CD14-positive monocyte (primary cell): ENCODE measurements at regions not wholly inside any gene's neighbourhood (a gene's known extent, or its start where the extent isn't known, plus 50 kb on each side); places are given as distances from the start of the nearest gene placed in this dataset.

Source experiments
- DNase-seq, 3 donors: peaks; one replicate each; pipeline ENCODE4 v3.0.0-alpha.2; 2011 to 2022
- H2AFZ ChIP-seq: 2 replicates; pipeline ENCODE4 v1.6.0; 2012; ENCODE audit warnings: mild to moderate bottlenecking, low read depth, low read length, inconsistent platforms; ENCODE audit not compliant: insufficient read depth, poor library complexity, severe bottlenecking
- H3K27ac ChIP-seq, 2 donors: 1 replicate in 1 of 2; 2 replicates in 1 of 2; pipeline ENCODE4 v1.5.1; 2012 to 2013; ENCODE audit warnings: low read length in 2 of 2, control low read depth in 1 of 2, inconsistent platforms in 1 of 2, low read depth in 1 of 2, mild to moderate bottlenecking in 1 of 2
- H3K27me3 ChIP-seq, 2 donors: one replicate each; pipeline versions ENCODE4 v1.6.0 to v1.6.1; 2011 to 2013; ENCODE audit warnings: low read length in 2 of 2; ENCODE audit not compliant: control insufficient read depth in 2 of 2, insufficient read depth in 2 of 2
- H3K36me3 ChIP-seq, 2 donors: replicated peaks in 1 of 2; 1 replicate in 1 of 2; 2 replicates in 1 of 2; pipeline versions ENCODE4 v1.5.1 to v1.6.1; 2012 to 2013; ENCODE audit warnings: low read length in 2 of 2, control low read depth in 1 of 2, inconsistent platforms in 1 of 2, mild to moderate bottlenecking in 1 of 2; ENCODE audit not compliant: insufficient read depth in 2 of 2, control insufficient read depth in 1 of 2
- H3K4me1 ChIP-seq, 2 donors: 1 replicate in 1 of 2; 2 replicates in 1 of 2; pipeline versions ENCODE4 v1.5.1 to v1.6.1; 2012 to 2013; ENCODE audit warnings: low read length in 2 of 2, control low read depth in 1 of 2, inconsistent platforms in 1 of 2, mild to moderate bottlenecking in 1 of 2, moderate library complexity in 1 of 2; ENCODE audit not compliant: insufficient read depth in 2 of 2, control insufficient read depth in 1 of 2
- H3K4me2 ChIP-seq: replicated peaks from 2 replicates; pipeline ENCODE3; 2012; ENCODE audit warnings: low read length, moderate library complexity, mild to moderate bottlenecking; ENCODE audit not compliant: poor library complexity, severe bottlenecking; ENCODE audit errors: extremely low read depth
- H3K4me3 ChIP-seq, 3 experiments: fragments of 200-600 bp in 1 of 3; sonication (generic) in 1 of 3; replicated peaks in 1 of 3; 1 replicate in 2 of 3; 2 replicates in 1 of 3; pipeline ENCODE4 v1.5.1; 2011 to 2013; ENCODE audit warnings: low read length in 3 of 3, mild to moderate bottlenecking in 3 of 3, control low read depth in 2 of 3, low read depth in 2 of 3, inconsistent platforms in 1 of 3, moderate library complexity in 1 of 3
- H3K79me2 ChIP-seq: 2 replicates; pipeline ENCODE4 v1.6.0; 2012; ENCODE audit warnings: mild to moderate bottlenecking, control low read depth, inconsistent platforms, low read length, moderate library complexity; ENCODE audit not compliant: insufficient read depth
- H3K9ac ChIP-seq: 2 replicates; pipeline ENCODE4 v1.6.0; 2017; ENCODE audit warnings: low read length, mild to moderate bottlenecking; ENCODE audit not compliant: insufficient read depth, poor library complexity, severe bottlenecking
- H3K9me3 ChIP-seq, 2 donors: replicated peaks in 1 of 2; 1 replicate in 1 of 2; 2 replicates in 1 of 2; pipeline versions ENCODE4 v1.5.1 to v1.6.1; 2012 to 2013; ENCODE audit warnings: low read length in 2 of 2, control low read depth in 1 of 2; ENCODE audit not compliant: control insufficient read depth in 1 of 2, insufficient read depth in 1 of 2
- H4K20me1 ChIP-seq: 2 replicates; pipeline ENCODE4 v1.6.0; 2012; ENCODE audit warnings: mild to moderate bottlenecking, low read length, control low read depth, moderate library complexity; ENCODE audit not compliant: insufficient read depth
- H3K27ac Mint-ChIP-seq, 7 donors: one replicate each; pipeline ENCODE4 v1.8.0; 2020; ENCODE audit warnings: mild to moderate bottlenecking in 7 of 7, mixed read lengths in 7 of 7, moderate library complexity in 6 of 7, inconsistent platforms in 2 of 7
- H3K27me3 Mint-ChIP-seq, 3 donors: one replicate each; pipeline ENCODE4 v1.8.0; 2021 to 2022; ENCODE audit warnings: low read depth in 3 of 3, mild to moderate bottlenecking in 3 of 3, mixed read lengths in 3 of 3, moderate library complexity in 3 of 3, inconsistent platforms in 1 of 3
- H3K36me3 Mint-ChIP-seq, 2 donors: one replicate each; pipeline ENCODE4 v1.8.0; 2020; ENCODE audit warnings: mixed read lengths in 2 of 2, inconsistent platforms in 1 of 2, mild to moderate bottlenecking in 1 of 2
- H3K4me1 Mint-ChIP-seq: one replicate; pipeline ENCODE4 v1.8.0; 2020; ENCODE audit warnings: mild to moderate bottlenecking, mixed read lengths
- H3K4me3 Mint-ChIP-seq, 2 donors: one replicate each; pipeline ENCODE4 v1.8.0; 2020; ENCODE audit warnings: mild to moderate bottlenecking in 2 of 2, mixed read lengths in 2 of 2, moderate library complexity in 1 of 2
- H3K9me3 Mint-ChIP-seq, 7 donors: one replicate each; pipeline ENCODE4 v1.8.0; 2020 to 2022; ENCODE audit warnings: mixed read lengths in 7 of 7, mild to moderate bottlenecking in 6 of 7, moderate library complexity in 6 of 7, inconsistent platforms in 2 of 7
- CTCF ChIP-seq: fragments of 200-600 bp; IDR thresholded peaks from one replicate; pipeline ENCODE4 v1.8.0; 2022; ENCODE audit warnings: antibody characterized with exemption, mild to moderate bottlenecking
- WGBS: methylation state at CpG from one replicate; pipeline ENCODE4 v1.1.5; 2013; ENCODE audit warnings: missing lambda C conversion rate; ENCODE audit not compliant: insufficient coverage; 5-methylcytosine and 5-hydroxymethylcytosine counted together
- intact Hi-C, 2 donors: fragments of 100-400 bp; cut with micrococcal nuclease; formaldehyde crosslinking; loops; one replicate each; pipeline versions ENCODE4 v1.15.0 to v1.15.1; 2023

GRCh38 chr13:89920461-89920860, 1427.0 kb upstream of the MIR17HG start:
- Histone ChIP-seq H3K27me3 (no peaks in the 10 kb centered on the region), H3K4me2 (no peak overlapping the region), H3K79me2 (no peaks in the 10 kb centered on the region), H3K36me3 (no peaks in the 10 kb centered on the region), H3K9ac (no peak overlapping the region), H3K4me3 (no peak overlapping the region), H4K20me1 (no peaks in the 10 kb centered on the region), H2AFZ (no peak overlapping the region), H3K4me1 (no peaks in the 10 kb centered on the region), H3K27ac (no peak overlapping the region), H3K9me3 (no peaks in the 10 kb centered on the region)
- H3K9me3 Mint-ChIP-seq: peaks cover 0 to 9% (median 2%) of the 10 kb centered on the region in 7 donors
- H3K27me3 Mint-ChIP-seq: peaks cover 1 to 2% (median 1%) of the 10 kb centered on the region in 3 donors
- H3K36me3 Mint-ChIP-seq: no peaks in the 10 kb centered on the region
- H3K4me3 Mint-ChIP-seq: no peak overlapping the region
- no peak overlapping the region for H3K27ac Mint-ChIP-seq
- no peak for TF ChIP-seq CTCF
- WGBS: 100% methylated on average over 1 of the region's 2 CpGs
- intact Hi-C loops: no loop called here
- H3K4me1 Mint-ChIP-seq: no peaks in the 10 kb centered on the region
- DNase-seq: no peak

GRCh38 chr13:89923052-89923451, 1424.4 kb upstream of the MIR17HG start:
- DNase-seq: no peak
- Histone ChIP-seq H3K4me3 (no peak overlapping the region), H3K27ac (no peak overlapping the region), H2AFZ (no peak overlapping the region), H3K9me3 (no peaks in the 10 kb centered on the region), H3K9ac (no peak overlapping the region), H3K4me1 (no peaks in the 10 kb centered on the region), H3K36me3 (no peaks in the 10 kb centered on the region), H4K20me1 (no peaks in the 10 kb centered on the region), H3K79me2 (no peaks in the 10 kb centered on the region), H3K4me2 (no peak overlapping the region), H3K27me3 (no peaks in the 10 kb centered on the region)
- TF ChIP-seq CTCF: no peak
- Mint-ChIP-seq H3K27ac (no peak overlapping the region), H3K36me3 (no peaks in the 10 kb centered on the region), H3K4me3 (no peak overlapping the region), H3K4me1 (no peaks in the 10 kb centered on the region), H3K9me3 (peaks cover 0 to 4% (median 2%) of the 10 kb centered on the region in 7 donors), H3K27me3 (peaks cover 1 to 2% (median 1%) of the 10 kb centered on the region in 3 donors)
- 100% methylated on average over 1 of the region's 2 CpGs for WGBS
- intact Hi-C loops: no loop called here
